GM12878 (cell line): ENCODE measurements at regions not wholly inside any gene's neighbourhood (a gene's known extent, or its start where the extent isn't known, plus 50 kb on each side); places are given as distances from the start of the nearest gene placed in this dataset.
"Not testable (repeated sequence)": the region's sequence is repeated elsewhere in the genome, so short reads cannot be mapped to it uniquely, and the experiment has no call there.

Experiments
- ATAC-seq: fragments of 200-7000 bp; cut with Tn5 transposase; 3 replicates; pipeline ENCODE4 v1.9.1; 2020; ENCODE audit warnings: mild to moderate bottlenecking, moderate library complexity
- BruUV-seq: library from RNA; stranded (reverse); fragments of 400-500 nt; replicated peaks from 2 replicates; lab custom pipeline; 2021; lab: Mats Ljungman, UMichigan
- CTCF ChIA-PET: fragments of 300-600 bp; sonication (Branson Sonifier 250); formaldehyde crosslinking; extraction: SDS; loops from one replicate; lab custom pipeline; 2021; ENCODE audit warnings: inconsistent platforms; lab: Yijun Ruan, JAX
- POLR2A ChIA-PET: fragments of 350-600 bp; formaldehyde crosslinking; extraction: SDS; loops from one replicate; lab custom pipeline; 2021; ENCODE audit warnings: inconsistent platforms; lab: Charles Lee
- RAD21 ChIA-PET: fragments of 300-600 bp; sonication (Branson Sonifier 250); formaldehyde crosslinking; loops from one replicate; lab custom pipeline; 2023; ENCODE audit warnings: antibody characterized with exemption; ENCODE audit not compliant: unreplicated experiment; lab: Charles Lee
- SMC1A ChIA-PET: fragments of 300-600 bp; sonication (Branson Sonifier 250); formaldehyde crosslinking; loops from one replicate; lab custom pipeline; 2023; ENCODE audit not compliant: unreplicated experiment, uncharacterized antibody; lab: Charles Lee
- DNase-seq: peaks from one replicate; pipeline ENCODE4 v3.0.0-alpha.2; 2011; ENCODE audit warnings: low read depth, low spot score
- FAIRE-seq: peaks from 3 replicates; lab custom pipeline; 2011; peaks lifted over from hg19 to GRCh38; lab: Jason Lieb, UNC
- H2AFZ ChIP-seq: 2 replicates; pipeline ENCODE4 v1.6.0; 2011; ENCODE audit warnings: low read depth, low read length, control low read depth; ENCODE audit not compliant: control insufficient read depth
- H3K27ac ChIP-seq: 2 replicates; pipeline ENCODE4 v1.5.1; 2011; ENCODE audit warnings: control low read depth; ENCODE audit not compliant: control insufficient read depth, insufficient read depth
- H3K27me3 ChIP-seq, 2 experiments: replicated peaks in 1 of 2; 2 replicates each; pipeline versions ENCODE4 v1.6.0 to v1.6.1; 2011; ENCODE audit warnings: low read length in 1 of 2; ENCODE audit not compliant: control insufficient read depth in 2 of 2, insufficient read depth in 2 of 2
- H3K36me3 ChIP-seq, 2 experiments: 2 replicates each; pipeline ENCODE4 v1.5.1; 2011; ENCODE audit warnings: low read length in 1 of 2; ENCODE audit not compliant: control insufficient read depth in 2 of 2, insufficient read depth in 2 of 2
- H3K4me1 ChIP-seq: 2 replicates; pipeline ENCODE4 v1.6.1; 2011; ENCODE audit warnings: mild to moderate bottlenecking, low read length, moderate library complexity, mixed read lengths; ENCODE audit not compliant: control insufficient read depth, insufficient read depth
- H3K4me2 ChIP-seq: 2 replicates; pipeline ENCODE4 v1.6.0; 2011; ENCODE audit warnings: control low read depth; ENCODE audit not compliant: control insufficient read depth, insufficient read depth
- H3K4me3 ChIP-seq: fragments of 200-600 bp; sonication (generic); 2 replicates; pipeline ENCODE4 v1.5.1; 2016
- H3K79me2 ChIP-seq: 2 replicates; pipeline ENCODE4 v1.6.0; 2011; ENCODE audit warnings: low read length; ENCODE audit not compliant: control insufficient read depth, insufficient read depth
- H3K9ac ChIP-seq: 2 replicates; pipeline ENCODE4 v1.8.0; 2011; ENCODE audit warnings: low read length, control low read depth, mixed read lengths; ENCODE audit not compliant: control insufficient read depth, insufficient read depth
- H3K9me3 ChIP-seq: replicated peaks from 3 replicates; pipeline ENCODE4 v1.5.1; 2011; ENCODE audit warnings: mild to moderate bottlenecking, low read length; ENCODE audit not compliant: control insufficient read depth, insufficient read depth
- H4K20me1 ChIP-seq: 2 replicates; pipeline ENCODE4 v1.6.0; 2011; ENCODE audit not compliant: control insufficient read depth, insufficient read depth
- RAD21 ChIP-seq: IDR thresholded peaks from 2 replicates; pipeline ENCODE4 v1.6.1; 2011; ENCODE audit warnings: mild to moderate bottlenecking, low read depth, low read length, moderate library complexity; ENCODE audit not compliant: insufficient read depth
- SMC3 ChIP-seq: IDR thresholded peaks from 2 replicates; pipeline ENCODE4 v1.6.1; 2011; ENCODE audit warnings: low read length, improper control_type of control experiment, borderline replicate concordance
- WGBS: methylation state at CpG from one replicate; pipeline ENCODE4 v1.1.6; 2016; ENCODE audit warnings: low lambda C conversion rate; ENCODE audit not compliant: insufficient replicate concordance, insufficient coverage; ENCODE audit errors: missing lambda C conversion rate; 5-methylcytosine and 5-hydroxymethylcytosine counted together
- in situ Hi-C: fragments of 300-500 bp; cut with MboI; formaldehyde crosslinking; loops from 9 replicates; pipeline ENCODE4 v1.14.3; 2018; ENCODE audit warnings: mixed read lengths
- intact Hi-C: fragments of 100-400 bp; cut with micrococcal nuclease; formaldehyde crosslinking; loops from one replicate; pipeline ENCODE4 v1.14.2; 2022; ENCODE audit not compliant: unreplicated experiment
- TF ChIP-seq, protein P1 (sequence below), 3 experiments: IDR thresholded peaks in 2 of 3; conservative IDR thresholded peaks in 1 of 3; 2 replicates each; pipeline ENCODE4 v1.5.1; 2011; ENCODE audit warnings: low read depth in 3 of 3, low read length in 3 of 3, mild to moderate bottlenecking in 3 of 3, control low read depth in 2 of 3, moderate library complexity in 2 of 3, inconsistent platforms in 1 of 3, mixed read lengths in 1 of 3; ENCODE audit not compliant: control insufficient read depth in 2 of 3, insufficient read depth in 1 of 3; ENCODE audit errors: extremely low read depth in 1 of 3

DNA sequence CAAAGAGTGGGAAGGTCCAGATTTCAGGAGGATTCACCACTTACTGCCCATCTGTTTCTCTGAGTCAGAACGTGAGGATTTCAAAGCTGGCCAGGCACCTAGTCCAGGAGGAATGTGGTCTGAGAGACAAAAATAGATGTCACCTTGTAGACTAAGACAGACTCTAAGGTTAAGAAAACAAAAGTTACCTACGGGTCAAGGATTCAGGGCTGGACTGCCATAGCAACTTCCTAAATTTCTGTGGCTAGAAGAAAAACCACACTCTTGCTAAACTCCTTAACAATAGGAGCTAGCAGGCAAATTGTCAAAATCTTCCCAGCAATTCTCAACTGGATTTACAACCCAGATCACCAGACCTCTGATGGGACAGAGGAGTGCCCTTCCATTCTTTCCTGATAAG lies 250.4 kb upstream of the NOTCH2NLA start:
- in situ Hi-C loops, H3K9ac ChIP-seq, H3K36me3 ChIP-seq, H3K27ac ChIP-seq, intact Hi-C loops, H3K4me2 ChIP-seq, BruUV-seq, H3K4me1 ChIP-seq, H3K4me3 ChIP-seq, POLR2A ChIA-PET, H2AFZ ChIP-seq, H3K9me3 ChIP-seq, DNase-seq, H3K79me2 ChIP-seq, RAD21 ChIA-PET, H3K27me3 ChIP-seq, FAIRE-seq, ATAC-seq, SMC1A ChIA-PET, H4K20me1 ChIP-seq, CTCF ChIA-PET: not testable (repeated sequence)
- WGBS = 0% methylated on average over 1 of the region's 2 CpGs

DNA sequence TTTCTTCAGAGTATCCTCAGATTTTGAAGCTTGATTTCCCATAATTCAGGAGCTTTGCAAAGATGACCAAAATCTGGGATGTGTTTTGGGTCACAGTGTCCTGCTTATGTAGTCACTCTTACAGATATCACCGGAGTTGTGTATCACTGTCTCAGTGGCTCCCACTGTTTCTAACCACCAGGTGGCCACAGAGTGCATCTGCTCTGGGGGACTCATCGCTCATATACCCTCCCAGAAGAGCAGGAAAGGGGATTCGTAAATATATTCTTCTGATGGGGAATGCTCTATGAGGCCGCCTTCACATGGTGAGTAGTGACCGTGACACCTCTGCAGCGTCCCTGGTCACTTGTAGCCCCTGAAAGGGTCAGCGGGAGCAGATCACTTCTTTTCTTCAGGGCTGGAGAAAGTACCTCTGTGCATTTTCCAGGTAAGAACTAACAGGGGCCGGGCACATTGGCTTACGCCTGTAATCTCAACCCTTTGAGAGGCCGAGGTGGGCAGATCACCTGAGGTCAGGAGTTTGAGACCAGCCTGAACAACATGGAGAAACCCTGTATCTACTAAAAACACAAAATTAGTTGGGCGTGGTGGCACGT lies 249.4 kb upstream of the NOTCH2NLA start:
- H3K9me3 ChIP-seq, H3K27me3 ChIP-seq, H3K4me1 ChIP-seq, H3K27ac ChIP-seq, CTCF ChIA-PET, in situ Hi-C loops, H3K4me3 ChIP-seq, H3K79me2 ChIP-seq, POLR2A ChIA-PET, SMC1A ChIA-PET, RAD21 ChIA-PET, H3K4me2 ChIP-seq, intact Hi-C loops, H3K9ac ChIP-seq, FAIRE-seq, H4K20me1 ChIP-seq, BruUV-seq, H3K36me3 ChIP-seq, DNase-seq, H2AFZ ChIP-seq: not testable (repeated sequence)
- 18% methylated on average over 12 of the region's 12 CpGs for WGBS
- peak; percentile 73 for ATAC-seq
- TF ChIP-seq SMC3 = peak; percentile 45; the same call in 1 of the 2 replicates
- TF ChIP-seq, protein P1, sequence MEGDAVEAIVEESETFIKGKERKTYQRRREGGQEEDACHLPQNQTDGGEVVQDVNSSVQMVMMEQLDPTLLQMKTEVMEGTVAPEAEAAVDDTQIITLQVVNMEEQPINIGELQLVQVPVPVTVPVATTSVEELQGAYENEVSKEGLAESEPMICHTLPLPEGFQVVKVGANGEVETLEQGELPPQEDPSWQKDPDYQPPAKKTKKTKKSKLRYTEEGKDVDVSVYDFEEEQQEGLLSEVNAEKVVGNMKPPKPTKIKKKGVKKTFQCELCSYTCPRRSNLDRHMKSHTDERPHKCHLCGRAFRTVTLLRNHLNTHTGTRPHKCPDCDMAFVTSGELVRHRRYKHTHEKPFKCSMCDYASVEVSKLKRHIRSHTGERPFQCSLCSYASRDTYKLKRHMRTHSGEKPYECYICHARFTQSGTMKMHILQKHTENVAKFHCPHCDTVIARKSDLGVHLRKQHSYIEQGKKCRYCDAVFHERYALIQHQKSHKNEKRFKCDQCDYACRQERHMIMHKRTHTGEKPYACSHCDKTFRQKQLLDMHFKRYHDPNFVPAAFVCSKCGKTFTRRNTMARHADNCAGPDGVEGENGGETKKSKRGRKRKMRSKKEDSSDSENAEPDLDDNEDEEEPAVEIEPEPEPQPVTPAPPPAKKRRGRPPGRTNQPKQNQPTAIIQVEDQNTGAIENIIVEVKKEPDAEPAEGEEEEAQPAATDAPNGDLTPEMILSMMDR (IDR thresholded peaks at IDR 0.05 in 2 of 3, conservative IDR thresholded peaks at IDR 0.05 in 1 of 3; ENCODE audit: control insufficient read depth in 2 of 3, extremely low read depth in 1 of 3, insufficient read depth in 1 of 3, low read depth in 3 of 3, low read length in 3 of 3) = peak; percentile 37 to 48 (median 45); a peak in 5 of 6 replicates
- peak; percentile 36 for TF ChIP-seq RAD21

DNA sequence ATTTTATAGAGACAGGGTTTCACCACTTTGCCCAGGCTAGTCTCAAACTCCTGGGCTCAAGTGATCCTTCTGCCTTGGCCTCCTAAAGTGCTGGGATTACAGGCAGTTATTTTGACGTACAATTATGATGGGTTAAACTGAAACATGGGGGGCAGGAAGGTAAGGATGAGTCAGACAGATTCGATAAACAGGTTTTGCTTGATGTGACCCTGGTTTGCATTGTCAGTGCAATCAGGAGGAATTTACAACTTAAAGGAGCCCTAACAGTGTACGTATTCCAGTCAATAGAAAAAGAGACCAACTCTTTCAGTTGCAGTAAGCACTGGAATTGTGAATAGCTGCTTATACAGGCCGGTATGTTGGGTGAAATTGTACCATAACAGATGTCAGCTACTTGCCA lies 246.3 kb upstream of the NOTCH2NLA start:
- RAD21 ChIA-PET, H3K4me3 ChIP-seq, H3K4me1 ChIP-seq, CTCF ChIA-PET, H3K27ac ChIP-seq, SMC1A ChIA-PET, in situ Hi-C loops, H2AFZ ChIP-seq, H3K36me3 ChIP-seq, H3K27me3 ChIP-seq, intact Hi-C loops, H3K4me2 ChIP-seq, H3K9ac ChIP-seq, ATAC-seq, DNase-seq, H4K20me1 ChIP-seq, H3K9me3 ChIP-seq, BruUV-seq, H3K79me2 ChIP-seq, POLR2A ChIA-PET, FAIRE-seq: not testable (repeated sequence)
- WGBS = 2% methylated on average over 4 of the region's 4 CpGs
